HG03196 (cell line): ENCODE measurements at regions not wholly inside any gene's neighbourhood (a gene's known extent, or its start where the extent isn't known, plus 50 kb on each side); places are given as distances from the start of the nearest gene placed in this dataset.

Source experiments
- ATAC-seq: cut with Tn5 transposase; IDR thresholded peaks from one replicate; pipeline ENCODE4 v1.9.1; 2021; ENCODE audit not compliant: unreplicated experiment

DNA sequence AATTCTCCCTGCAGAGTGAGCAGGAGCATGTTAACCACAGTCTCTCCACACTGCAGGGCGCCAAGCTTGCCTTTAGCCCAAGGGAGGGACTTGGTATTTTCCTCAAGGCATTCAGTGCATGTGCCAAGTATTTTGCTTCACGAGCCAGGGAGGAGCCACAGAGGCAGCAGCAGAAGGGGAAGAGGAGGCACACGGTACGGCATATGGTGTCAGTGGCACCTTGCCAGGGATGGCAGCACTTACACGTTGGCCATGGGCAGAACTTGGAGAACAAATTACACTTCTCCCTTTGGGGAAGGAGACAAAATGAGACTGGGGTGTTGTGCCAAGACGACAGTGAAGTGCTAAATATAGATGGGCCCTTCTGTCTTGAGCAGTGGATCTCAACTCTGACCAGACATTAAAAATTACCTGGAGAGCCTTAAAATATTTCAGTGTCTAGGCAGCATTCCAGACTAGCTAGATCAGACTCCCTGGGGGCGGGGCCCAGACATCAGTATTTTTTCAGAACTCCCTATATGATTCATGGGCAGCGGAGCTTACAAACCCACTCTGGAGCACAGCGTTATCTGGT lies 155.8 kb downstream of the DRD1 start:
- no peak for ATAC-seq

DNA sequence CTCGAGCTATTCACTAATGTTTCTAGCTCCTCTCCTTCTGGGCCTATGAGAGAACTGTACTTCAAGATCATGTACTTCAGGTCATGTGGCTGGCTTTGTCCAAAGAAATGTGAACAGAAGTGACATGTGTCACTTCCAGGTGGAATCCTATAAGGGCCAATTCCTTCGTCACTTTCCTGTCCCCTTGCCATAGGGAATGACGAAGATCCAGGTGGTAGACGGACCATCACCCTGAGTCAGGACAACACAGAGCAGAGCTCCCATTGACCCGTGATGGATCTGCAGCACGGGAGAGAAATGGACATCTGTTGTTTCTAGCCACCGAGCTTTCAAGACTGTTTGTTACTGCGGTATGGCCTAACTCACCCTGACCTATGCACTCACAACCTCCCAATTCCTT lies 157.0 kb downstream of the DRD1 start:
- ATAC-seq, result no peak

DNA sequence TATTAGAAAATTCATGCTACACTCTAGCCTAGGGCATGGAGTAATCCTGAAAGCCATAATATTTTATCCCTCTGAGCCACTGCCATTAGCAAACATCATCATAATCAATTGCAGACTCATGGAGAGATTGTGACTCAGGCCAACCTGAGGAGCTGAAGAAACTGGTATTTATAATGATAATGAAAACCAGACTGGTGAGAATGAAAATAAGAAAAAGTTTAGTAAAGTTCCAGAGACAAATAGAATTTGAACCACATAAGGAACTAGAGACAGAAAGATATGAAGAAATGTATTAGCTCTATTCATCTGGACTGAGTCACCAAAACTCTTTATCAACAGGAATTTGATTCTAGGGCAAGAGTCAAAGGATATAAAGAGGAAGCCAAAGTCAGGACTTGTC lies 158.7 kb downstream of the DRD1 start:
- ATAC-seq, result no peak

DNA sequence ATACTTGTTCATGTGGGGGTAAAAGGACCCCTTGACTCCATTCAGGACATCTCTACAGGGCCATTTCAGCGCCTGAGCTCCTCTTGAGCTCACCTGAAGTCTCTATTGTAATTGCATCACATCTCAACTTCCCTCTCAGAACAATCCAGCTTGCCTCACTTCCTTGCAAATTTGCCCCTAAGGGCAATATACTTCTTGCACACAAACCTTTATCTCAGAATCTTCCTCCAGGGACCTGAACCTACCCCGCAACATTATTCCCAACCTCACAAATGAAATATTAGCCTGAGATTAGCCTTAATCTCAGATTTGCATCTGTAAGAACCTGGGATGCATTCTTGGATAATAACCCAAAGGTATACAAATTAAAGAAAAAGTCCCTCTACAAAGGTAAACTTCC lies 159.2 kb downstream of the DRD1 start:
- ATAC-seq, result no peak

DNA sequence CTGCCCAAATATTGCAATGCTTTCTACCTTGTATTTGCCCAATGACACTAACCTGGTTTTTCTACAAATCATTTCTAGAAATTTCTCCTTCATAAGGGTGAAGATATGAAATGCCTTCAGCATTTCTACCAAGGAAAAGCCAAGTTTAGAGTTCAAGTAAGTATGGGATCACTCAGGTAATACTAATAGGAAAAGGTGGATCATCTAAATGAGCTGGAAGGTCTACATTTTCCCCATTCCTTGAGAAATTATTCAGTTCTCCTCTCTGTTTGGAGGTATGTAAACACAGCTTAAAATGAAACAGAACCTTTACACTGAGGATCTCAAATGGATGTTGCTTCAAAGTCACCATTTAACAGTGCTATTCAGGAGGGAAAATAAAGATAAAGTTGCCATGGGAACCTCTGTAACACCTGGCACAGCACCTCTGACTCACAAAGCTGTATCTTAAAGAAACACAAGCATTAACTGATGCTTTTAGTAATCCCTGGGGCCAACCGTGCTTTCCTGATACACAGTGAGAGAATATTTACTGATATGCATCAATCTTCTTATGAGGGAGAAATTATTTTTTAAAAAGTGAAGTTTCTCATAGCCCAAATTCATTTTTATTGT lies 161.3 kb downstream of the DRD1 start:
- no peak for ATAC-seq

- ATAC-seq, result no peak
Observed at GRCh38 chr5:175281714-175282113, 162.3 kb downstream of the DRD1 start.

- ATAC-seq, result no peak
Observed at GRCh38 chr5:175281257-175281656, 162.7 kb downstream of the DRD1 start.

DNA sequence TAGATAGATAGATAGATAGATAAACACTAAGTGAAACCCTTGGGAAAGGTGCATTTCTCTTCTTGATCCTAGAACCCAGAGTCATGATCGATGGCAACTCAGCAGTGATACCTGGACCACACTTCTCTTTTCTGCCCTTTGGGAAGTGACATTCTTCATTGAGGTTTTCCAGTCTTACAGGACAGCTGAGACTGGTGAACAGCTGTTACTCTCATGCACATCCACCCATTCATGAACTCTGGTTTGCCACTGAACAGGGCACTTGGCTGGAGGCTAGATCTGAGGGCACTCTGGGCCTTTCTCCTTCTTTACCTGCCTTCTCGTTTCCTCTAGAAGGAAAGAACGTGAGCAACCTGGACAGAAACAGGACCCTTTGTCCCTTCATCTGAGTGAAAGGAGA lies 164.5 kb downstream of the DRD1 start:
- ATAC-seq, result no peak

DNA sequence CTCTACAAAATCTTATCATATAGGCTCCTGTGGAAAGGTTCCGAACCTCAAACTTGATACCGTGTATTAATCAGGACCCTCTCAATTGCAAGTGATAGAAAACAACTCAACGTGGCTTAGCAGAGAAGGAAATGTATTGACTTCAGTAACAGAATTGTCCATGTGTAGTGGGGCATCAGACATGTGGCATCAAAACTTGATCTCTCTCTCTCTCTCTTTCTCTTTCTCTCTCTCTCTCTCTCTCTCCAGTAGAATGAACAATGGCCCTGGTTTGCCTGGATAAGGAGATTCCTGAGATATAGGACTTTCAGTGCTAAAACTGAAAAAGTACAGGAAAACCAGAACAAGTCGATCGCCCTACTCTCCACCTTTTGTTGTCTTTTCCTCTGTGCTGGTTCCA lies 168.2 kb downstream of the DRD1 start:
- ATAC-seq, result no peak

DNA sequence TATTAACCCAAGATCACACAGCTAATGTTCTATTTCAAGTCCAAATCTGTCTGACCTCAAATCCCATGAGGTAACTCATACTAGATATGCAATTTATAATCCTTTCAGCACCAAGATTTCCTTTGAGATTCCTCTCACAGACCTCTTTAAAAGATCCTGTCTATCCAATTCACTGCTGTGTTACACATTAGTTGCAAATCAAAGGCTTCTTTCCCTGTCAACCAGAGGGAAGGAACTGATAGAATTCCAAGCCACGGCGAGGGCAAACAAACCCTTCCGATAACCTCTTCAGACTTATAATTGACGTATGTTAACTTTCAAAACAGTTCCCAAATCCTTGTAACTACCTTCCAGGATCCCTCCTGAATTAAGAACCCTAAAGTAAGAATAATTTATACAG lies 168.9 kb downstream of the DRD1 start:
- ATAC-seq, result no peak

GRCh38 chr5:175274171-175274570 lies 169.8 kb downstream of the DRD1 start:
- no peak for ATAC-seq

GRCh38 chr5:175264406-175264805 lies 179.6 kb downstream of the DRD1 start:
- no peak for ATAC-seq

DNA sequence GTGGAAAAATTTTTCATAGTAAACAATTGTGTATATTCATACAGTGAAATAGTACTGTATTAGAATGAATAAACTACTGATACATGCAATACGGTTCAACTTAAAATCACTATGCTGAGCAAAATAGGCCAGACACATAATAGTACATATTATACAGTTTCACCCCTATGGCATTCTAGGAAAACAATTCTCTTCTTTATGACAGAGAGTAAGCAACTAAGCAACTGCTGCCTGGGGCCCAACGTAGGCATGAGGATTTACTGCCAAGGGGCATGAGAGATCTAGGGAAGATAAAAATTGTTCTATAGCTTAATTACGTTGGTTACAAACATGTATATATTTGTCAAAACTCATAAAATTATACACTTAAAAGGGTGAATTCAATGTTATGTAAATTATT lies 180.2 kb downstream of the DRD1 start:
- no peak for ATAC-seq

DNA sequence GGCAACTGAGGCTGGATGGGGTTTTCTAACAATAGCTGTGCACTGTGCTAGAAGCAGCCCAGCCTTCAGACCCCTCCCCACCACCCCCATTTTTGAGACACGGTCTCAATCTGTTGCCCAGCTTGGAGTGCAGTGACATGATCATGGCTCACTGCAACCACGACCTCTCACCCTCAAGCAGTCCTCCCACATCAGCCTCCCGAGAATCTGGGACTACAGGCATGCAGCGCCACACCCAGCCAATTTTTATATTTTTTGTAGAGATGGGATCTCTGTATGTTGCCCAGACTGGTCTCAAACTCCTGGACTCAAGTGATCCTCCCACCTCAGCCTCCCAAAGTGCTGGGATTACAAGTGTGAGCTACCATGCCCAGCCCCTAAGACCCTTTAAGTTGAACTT lies 182.5 kb downstream of the DRD1 start:
- ATAC-seq, result no peak

GRCh38 chr5:175261037-175261436 lies 182.9 kb downstream of the DRD1 start:
- ATAC-seq, result no peak

DNA sequence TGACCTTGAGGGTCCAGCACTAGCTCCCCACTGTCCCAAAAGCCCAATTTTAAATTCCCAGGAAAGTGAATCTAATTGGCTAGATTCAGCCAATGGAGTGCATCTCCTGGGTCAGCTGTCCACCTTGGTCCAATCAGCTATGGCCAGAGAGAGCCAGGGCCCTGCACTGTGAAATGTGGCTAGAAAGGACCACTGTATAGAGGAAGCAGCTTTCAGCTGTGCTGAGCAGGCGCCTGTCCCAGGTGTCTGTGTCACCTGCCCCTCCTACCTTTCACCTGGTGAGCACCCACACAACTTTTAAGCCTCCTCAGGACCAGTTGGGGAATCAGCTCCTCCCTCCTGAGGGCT lies 186.2 kb downstream of the DRD1 start:
- no peak for ATAC-seq

DNA sequence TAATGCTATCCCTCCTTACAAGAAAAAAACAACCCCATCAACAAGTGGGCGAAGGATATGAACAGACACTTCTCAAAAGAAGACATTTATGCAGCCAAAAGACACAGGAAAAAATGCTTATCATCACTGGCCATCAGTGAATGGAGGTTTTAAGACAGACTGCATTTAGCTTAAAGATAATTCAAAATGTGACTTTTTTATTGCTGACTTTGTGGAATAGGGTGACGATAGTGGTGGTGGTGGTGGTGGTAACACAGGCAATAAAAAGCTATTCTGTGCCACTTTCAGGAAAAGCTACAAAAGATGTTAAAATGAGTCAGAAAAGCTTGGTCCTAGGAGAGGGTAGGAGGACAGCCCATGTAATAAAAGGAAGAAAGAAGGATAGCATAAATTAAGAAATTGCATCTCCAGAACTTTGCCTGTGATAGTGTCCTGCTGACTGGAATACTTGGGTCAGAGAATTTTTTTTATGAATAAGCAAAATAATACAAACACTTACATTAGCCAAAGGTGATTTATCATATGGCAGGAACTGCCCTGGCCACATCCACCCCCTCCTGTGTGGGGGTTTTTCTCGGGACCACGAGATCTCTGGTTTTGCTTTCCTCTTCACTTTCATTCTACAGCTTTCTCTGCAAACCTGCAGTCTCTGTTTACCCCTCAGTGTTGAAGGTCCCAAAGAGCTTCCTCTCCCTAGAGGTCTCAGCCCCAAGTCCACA lies 186.7 kb downstream of the DRD1 start:
- no peak for ATAC-seq

DNA sequence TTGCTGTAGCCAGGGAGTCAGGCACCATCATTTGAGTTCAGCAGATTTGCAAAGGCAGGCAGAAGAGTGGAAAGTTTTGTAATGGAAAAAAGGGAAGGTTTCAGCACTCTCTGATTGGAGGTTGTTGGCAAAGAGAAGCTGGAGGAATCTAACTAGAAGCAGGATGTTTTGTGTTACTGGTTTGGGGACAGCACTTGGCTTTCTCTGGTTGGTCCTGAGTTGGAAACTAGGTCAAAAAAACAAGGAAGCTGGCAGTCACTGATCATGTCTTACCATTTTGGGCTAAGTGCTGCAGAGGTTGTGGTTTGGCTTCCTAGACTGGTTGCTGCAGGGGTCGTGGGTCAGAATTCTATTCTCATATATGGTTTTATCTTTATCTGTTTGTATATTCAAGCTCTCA lies 189.8 kb downstream of the DRD1 start:
- ATAC-seq, result no peak

DNA sequence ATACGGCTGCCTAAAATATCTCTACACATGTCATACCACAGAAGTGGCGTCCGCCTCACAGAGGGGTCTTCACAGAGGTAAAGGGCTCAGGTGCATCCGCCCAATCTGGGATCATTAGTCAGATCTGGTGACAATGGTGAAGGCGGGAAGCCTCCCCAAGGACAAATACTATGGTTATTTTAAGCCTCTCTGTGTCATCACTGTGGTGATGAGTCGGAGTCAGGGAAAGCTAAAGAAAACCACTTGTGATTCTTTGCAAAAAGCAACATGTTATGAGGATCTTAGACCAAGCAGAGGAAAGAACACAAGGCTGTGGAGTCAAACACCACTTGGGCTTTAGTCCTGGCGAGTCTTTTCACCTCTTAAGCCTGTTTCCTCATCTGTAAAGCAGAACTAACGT lies 190.4 kb downstream of the DRD1 start:
- ATAC-seq, result no peak

- no peak for ATAC-seq
Observed at GRCh38 chr5:175252234-175252805, 191.7 kb downstream of the DRD1 start.

DNA sequence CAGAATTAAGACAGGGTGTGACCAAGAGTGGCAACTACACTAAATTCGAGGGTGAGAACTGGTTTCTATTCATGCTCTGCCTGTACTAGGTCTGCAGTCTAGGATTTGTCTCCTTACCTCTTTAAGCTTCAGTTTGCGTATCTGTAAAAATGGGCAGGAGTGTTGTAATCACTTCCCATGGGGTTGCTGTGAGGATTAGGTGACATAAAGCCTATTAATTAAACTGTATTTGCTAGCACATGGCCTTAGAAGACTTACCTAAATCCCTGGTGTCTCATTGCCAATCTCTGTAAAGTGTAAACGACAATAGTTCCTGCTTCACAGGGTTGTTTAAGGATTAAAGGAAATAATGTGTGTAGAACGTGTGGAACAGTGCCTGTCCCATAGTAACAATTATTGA lies 193.6 kb downstream of the DRD1 start:
- ATAC-seq, result no peak

- no peak for ATAC-seq
Observed at GRCh38 chr5:175248416-175248905, 195.5 kb downstream of the DRD1 start.
